ENCODE measurements at regions not wholly inside any gene's neighbourhood (a gene's known extent, or its start where the extent isn't known, plus 50 kb on each side); places are given as distances from the start of the nearest gene placed in this dataset.

DNA sequence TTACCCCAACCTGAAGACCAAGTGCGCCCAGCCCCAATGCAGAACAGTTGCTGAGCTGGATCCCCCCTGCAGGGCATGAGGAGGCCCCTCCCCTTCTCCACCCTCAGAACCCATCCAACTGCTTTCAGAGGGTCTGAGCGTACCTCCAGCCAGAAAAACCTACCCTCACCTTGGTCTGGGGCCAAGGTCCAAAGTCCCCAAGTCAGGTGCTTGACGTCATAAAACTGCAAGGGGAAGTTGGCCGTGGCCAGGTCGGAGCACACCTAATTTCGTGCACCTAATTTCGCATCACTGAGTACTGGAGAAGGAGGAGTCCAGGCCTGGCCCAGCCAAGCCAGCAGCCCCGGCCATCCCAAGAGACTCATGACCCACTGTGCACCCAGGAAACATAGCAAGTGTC is 289.8 kb downstream of the CTTN start:
- DNase-seq = no peak

- no peak for DNase-seq
Observed at GRCh38 chr11:70689764-70690163, 291.4 kb downstream of the CTTN start.

DNA sequence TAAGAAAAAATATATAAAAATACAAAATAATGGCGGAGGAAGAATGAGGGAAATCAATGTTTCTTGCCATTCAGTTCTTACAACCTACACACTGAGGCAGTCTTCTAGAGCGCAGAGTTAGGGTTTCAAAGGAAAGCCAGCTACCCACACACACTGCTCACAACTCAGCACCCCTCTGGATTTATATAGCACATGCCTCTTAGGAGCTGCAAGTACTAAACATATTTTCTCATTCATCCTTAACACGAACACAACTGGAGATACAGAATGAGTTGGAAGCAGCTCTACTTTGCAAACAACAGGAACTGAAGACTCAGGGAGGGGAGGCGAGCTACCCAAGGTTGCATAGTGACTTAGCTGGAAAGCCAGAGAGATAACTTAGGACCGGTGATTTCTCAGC is 293.8 kb downstream of the CTTN start:
- no peak for DNase-seq

GRCh38 chr11:70694371-70694770 is 296.0 kb downstream of the CTTN start:
- DNase-seq = no peak

- no peak for DNase-seq
Observed at GRCh38 chr11:70695086-70695960, 297.0 kb downstream of the CTTN start.

- no peak for DNase-seq
Observed at GRCh38 chr11:70696076-70696475, 297.7 kb downstream of the CTTN start.

DNA sequence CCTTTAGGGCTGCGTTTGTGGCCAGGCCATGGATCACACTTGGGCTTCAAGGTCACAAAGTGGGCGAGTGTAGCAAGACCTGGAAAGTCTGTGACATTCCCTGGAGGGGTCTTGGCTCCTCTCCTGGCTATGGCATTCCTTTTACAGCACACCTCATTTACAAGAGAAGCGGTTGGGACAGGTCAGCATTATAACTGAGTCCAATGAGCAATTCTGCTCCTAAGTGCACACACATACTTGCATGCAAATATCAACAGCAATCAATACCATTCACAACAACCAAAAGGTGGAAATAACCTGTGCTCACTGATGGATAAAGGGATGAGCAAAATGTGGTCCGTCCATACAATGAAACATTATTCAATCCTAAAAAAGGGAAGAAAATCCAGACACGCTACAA is 298.2 kb downstream of the CTTN start:
- DNase-seq = no peak

DNA sequence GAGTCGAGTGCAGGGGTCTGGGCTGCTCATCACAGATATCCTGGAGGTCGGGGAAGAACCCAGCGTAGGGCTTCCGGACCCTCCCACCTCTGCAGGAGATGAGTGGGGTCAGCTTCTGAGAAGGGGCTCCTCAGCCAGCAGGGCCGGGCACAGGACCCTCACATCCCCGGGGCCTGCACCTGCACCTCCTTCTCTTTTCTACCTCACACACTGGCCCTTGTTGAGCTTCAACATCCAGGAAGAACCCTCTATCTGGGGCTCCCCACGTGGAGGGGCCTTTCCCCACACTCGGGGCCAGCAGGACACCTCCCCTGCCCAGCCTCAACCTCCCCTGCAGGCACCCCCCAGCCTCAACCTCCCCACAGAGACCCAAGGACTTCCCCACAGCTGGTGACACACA is 299.4 kb downstream of the CTTN start:
- DNase-seq = no peak

DNA sequence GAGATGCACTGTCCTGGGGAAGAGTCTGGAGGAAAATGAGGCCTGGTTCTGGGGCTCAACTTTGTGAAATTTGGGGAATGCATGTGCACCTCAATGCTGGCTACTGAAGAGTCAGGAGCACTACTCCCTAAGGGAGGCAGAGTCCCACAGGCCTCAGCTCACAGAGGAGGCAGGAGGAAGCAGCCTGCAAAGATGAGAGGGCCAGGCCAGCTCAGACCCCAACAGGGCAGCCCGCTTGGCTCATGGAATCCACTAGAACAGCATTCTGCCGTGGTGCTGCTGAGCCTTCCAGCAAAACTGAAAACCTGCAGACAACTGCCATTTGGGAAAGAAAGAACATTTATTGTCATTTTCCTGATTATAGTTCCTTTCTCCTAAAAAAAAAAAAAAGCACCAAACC is 300.5 kb downstream of the CTTN start:
- no peak for DNase-seq

- no peak for DNase-seq
Observed at GRCh38 chr11:70699294-70700221, 301.2 kb downstream of the CTTN start.

DNA sequence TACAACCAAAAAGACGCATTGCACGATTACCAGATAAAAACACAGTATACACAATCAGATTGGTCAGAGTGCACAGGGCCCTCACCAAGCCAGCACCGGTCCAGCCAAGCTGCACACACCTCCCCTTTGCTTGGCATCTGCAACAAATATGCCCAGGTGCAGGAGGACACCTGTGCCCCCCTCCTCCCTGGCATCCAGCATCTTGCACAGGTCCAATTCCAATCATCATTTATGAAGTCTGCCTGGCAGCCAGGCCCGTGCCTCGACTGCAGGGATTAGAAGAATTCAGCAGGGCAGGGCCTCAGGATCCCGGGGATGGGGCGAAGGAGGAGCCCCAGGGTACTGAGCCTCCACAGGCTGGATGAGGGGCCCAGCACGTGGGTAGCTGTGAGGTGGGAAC is 302.1 kb downstream of the CTTN start:
- DNase-seq = no peak

DNA sequence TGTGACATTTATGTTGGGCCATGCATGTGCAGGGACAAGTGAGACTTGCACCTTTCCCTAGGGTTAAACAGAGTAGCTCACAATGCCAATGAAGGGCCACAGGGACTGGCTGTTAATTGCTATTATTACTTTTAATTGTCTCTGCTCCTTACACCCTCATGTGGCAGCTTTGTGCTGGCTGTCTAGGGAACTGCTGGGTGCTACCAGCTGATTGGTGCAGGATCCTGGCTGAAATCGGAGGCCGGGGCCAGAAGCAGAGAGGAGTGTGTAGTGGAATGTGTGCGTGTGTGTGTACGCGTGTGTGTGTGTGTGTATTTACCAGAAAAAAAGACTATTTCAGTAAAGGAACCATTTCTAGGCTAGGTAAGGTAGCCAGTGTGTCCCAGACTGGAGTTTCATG is 302.5 kb downstream of the CTTN start:
- DNase-seq = no peak

DNA sequence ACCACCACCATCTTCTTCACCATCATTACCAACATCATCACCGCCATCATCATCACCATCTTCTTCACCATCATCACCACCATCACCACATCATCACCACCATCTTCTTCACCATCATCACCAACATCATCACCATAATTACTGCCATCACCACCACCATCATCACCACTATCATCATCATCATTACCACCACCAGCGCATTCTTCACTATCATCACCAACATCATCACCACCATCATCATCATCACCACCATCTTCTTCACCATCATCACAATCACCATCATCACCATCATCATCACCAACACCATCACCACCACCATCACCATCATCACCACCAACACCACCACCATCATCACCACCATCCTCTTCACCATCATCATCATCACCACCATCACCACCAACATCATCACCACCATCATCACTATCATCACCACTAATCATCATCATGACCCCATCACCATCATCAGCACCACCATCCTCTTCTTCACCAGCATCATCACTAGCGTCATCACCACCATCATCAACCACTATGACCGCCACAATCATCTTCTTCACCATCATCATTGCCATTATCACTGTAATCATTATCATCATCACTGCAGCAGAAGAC is 303.8 kb downstream of the CTTN start:
- no peak for DNase-seq

- no peak for DNase-seq
Observed at GRCh38 chr11:70703141-70704064, 305.1 kb downstream of the CTTN start.

DNA sequence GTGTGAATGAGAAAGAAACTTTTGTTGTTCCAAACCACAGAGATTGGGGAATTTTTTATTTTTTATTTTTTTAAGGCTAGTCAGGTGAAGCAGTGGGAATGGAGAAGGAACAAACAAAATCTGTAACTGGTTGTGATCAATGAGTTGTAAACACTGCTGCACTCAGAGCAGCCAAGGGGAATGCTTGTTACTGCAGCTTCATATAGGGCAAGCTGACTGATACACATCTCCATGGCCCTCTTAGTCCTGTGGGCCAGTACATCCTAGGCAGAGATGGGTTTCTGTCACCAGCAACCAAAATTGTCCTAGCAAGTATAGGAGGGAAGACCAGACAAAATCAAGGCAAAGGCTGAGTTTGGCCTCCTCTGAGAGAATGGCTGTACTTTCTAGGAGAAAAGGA is 306.8 kb downstream of the CTTN start:
- no peak for DNase-seq

DNA sequence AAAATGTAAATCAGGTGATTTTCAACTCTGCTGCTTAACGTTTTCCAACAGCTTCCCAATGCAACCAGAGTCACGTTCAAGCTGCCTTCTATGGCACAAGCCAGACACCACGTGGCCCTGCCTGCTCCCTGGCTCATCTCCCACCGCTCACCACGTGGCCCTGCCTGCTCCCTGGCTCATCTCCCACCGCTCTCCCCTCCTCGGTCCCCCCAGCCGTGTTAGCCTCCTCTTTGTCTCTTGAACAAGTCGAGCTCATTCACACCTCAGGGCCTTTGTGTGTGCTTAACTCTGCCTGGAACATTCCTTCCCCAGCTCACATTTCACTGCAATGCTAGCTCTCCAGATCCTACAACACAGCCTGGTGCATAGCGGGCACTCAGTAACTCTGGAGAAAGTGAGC is 307.6 kb downstream of the CTTN start:
- no peak for DNase-seq

DNA sequence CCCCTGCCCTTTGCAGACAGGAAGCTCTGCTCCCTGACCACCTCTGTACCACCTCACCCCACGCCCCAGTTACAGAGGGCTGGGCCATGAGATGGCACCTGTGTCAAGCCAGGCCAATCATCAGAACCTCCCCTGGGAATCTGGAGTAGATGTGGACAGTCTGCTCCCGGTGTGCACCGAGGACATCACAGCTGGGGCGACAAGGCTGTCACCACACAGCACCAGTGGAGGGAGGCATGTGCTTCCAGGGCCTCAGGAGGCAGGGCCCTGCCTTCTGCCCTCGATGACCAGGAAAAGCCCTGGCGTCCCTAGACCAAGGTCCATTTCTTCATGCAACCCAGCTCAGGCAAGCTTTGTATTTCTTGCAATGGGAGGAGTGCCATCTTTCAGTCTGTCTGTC is 309.5 kb downstream of the CTTN start:
- DNase-seq = no peak

GRCh38 chr11:70709596-70709995 is 311.3 kb downstream of the CTTN start:
- no peak for DNase-seq

- no peak for DNase-seq
Observed at GRCh38 chr11:70710192-70710591, 311.9 kb downstream of the CTTN start.

DNA sequence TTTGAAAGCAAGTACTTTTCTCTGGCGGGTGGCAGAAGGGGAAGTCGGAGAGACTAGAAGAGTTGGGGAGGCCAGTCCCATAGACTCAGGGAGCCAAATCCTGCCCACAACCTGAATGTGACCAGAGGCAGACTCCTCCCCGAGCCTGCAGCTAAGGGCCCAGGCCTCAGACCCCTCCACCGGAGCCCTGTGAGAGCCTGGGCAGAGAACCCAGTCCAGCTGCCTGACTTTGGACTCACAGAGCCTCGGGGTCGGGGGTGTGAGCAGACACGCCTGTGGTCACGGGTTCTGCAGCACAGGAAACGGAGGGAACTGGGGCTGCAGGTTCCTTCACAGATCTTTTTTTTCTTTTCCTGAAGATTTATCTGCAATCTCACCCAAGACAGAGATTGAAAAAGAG is 312.3 kb downstream of the CTTN start:
- DNase-seq = no peak

- DNase-seq = no peak
Observed at GRCh38 chr11:70711095-70711910, 313.0 kb downstream of the CTTN start.

DNA sequence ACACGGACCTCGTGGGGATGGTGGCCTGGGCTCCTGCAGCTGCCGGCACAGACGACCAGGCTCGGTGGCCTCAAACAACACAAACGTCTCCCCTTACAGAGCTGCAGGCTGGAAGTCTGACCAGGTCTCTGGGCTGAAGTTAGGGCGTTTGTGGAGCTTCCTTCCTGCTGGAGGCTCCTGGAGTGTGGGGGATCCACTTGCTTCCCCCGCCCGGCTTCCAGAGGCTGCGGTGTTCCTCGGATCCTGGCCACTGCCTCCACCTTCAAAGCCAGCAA is 313.5 kb downstream of the CTTN start:
- no peak for DNase-seq
